HG02884 (cell line): ENCODE measurements at regions not wholly inside any gene's neighbourhood (a gene's known extent, or its start where the extent isn't known, plus 50 kb on each side); places are given as distances from the start of the nearest gene placed in this dataset.

Source experiments
- ATAC-seq: cut with Tn5 transposase; IDR thresholded peaks from one replicate; pipeline ENCODE4 v1.9.1; 2021; ENCODE audit warnings: mild to moderate bottlenecking, moderate library complexity; ENCODE audit not compliant: unreplicated experiment

DNA sequence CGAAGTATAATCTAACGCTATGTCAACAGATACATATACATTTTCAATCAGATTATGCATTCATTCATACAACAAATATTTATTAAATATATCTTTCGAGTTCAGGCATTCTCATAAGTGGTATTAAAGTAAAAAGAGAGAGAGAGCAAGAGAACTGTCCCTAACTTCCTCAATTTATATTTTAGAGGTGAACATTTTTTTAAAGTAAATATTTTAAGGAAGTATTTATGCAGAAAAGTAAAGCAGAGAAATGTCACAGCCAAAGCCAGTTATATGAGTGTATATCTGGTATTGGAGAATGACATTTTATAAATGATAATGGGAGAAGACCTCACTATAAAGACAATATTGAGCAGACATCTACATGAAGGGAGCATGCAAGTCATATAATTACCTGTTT, 667.3 kb upstream of the CDH9 start:
- no peak for ATAC-seq

DNA sequence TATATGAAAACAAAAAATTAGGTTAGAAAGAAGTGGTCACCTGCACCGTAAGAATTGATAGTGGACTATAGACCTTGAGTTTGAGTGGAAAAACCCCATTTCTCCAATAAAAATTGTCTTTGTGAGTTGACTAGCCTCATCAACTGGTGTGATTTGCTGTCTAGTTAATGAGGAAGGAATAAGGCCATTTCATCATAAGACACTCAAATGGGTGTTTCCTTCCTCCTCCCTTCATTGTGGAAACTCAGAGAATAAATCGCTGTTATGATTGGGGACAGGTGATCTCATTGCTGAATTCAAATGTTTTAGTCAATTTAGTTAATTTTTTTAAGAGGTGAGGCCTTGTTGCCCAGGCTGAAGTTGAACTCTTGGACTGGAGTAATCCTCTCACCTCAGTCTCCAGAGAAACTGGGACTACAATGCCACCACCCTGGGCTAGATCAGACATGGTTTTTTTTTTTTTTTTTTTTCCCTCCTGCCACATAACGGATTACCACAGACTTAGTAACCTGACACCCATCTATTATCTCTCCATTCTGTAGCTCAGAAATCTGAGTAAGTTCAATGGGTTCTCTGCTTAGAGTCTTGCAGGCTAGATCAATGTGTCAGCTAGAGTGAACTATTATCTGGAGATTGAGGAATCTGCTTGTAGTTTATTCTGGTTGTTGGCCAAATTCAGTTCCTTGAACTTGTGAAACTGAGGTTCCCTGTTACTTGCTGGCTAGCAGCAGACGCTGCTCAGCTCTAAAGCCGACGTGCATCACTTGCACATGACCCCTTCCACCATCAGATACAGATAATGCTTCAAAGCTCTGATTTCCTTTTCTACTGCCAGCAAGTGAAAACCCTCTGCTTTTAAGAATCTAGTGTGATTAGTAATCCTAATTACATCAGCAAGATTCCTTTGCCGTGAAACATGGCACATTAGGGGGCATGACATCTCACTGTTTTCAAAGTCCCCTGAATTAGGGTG, 663.8 kb upstream of the CDH9 start:
- no peak for ATAC-seq

DNA sequence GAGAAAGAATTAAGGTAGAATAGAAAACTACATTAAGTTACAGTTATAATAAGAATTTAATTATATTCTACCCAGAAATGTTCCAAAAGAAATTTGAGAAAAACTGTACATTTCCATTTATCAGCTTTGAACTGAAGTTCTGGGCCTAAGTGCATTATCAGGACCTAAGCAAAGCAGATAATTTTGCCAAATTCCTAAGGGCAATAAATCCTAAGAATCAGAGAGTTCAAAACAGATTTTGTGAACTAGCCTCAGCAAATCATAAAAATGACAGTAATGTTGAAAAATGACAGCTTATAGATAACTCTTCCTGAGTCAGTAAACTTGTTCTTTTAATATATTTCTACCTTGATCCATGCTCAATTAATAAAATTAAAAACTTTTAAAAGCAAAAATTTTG, 662.1 kb upstream of the CDH9 start:
- no peak for ATAC-seq

DNA sequence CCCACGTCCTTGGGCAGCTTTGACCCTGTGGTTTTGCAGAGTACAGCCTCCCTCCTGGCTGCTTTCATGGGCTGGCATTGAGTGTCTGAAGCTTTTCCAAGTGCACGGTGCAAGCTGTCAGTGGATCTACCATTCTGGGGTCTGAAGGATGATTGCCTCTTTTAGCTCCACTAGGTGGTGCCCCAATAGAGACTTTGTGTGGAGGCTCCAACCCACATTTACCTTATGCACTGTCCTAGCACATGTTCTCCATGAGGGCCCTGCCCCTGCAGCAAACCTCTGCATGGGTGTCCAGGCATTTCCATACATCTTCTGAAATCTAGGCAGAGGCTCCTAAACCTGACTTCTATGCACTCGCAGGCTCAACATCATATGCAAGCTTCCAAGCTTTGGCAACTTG, 644.2 kb upstream of the CDH9 start:
- ATAC-seq, result no peak

DNA sequence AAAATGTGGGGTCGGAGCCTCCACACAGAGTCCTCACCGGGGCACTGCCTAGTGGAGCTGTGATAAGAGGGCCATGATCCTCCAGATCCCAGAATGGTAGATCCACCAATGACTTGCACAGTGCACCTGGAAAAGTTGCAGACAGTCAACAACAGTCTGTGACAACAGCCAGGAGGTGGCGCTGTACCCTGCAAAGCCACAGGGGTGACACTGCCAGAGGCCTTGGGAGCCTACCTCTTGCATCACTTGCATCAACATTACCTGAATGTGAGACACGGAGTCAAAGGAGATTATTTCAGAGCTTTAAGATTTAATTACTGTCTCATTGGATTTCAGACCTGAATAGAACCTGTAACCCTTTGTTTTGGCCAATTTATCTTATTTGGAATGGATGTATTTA, 614.1 kb upstream of the CDH9 start:
- no peak for ATAC-seq

DNA sequence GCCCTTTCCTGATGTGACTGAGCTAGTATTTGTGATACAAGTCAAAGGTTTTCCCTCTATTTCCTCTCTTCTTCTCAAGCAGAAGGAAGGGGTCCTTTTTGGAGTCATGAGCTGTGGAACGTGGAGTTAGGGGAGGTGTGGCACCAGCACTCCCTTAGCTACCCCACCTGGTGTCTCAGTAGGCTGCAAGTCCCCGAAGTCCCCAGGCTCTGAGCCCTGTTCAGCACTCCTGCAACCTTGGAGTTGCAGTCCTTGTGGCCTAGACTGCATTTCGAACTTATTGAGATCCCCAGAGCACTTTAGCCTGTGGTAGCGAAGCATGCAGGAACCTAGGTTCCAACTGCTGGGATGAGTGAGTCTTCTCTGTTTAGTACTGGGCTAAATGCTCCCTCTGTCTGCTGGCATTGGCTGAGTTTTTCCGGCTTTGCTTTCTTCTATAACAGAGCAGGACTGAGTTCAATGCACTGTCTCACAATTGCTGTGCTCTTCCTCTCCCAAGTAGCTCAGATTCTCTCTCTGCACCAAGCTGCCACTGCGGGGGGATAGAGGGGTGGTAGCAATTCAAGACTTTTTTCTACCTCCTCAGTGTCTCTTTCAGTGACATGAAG, 600.7 kb upstream of the CDH9 start:
- no peak for ATAC-seq

DNA sequence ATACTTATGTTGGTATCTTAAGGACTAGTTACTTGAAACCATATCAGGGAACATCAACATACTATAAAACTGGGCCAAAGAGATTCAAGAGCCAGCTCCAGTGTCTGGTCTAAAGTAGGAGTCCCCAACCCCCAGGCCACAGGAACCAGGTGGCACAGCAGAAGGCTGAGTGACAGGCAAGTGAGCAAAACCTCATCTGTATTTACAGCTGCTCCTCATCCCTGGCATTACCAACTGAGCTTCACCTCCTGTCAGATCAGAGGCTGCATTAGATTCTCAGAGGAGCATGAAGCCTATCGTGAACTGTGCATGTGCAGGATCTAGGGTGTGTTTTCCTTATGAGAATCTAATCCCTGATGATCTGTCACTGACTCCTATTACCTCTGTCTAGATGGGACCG, 581.6 kb upstream of the CDH9 start:
- ATAC-seq, result no peak

DNA sequence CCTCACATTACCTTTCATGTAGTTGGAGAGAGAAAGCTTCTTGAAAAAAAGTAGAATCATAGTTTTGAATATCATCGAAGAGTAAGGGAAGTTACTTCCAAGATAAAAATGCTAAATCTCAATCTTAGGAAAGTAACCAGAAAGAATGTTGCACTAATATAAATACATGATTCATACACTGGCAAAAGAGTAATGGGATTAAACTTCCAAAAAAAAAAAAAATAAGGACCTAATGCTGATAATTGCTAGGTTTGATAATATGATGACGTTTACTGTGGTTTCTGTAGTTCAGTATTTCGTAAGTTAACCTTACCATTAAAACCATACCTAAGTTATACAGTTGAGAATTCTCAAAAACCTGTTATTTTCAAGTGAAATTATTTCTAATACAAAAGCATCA, 573.8 kb upstream of the CDH9 start:
- no peak for ATAC-seq

DNA sequence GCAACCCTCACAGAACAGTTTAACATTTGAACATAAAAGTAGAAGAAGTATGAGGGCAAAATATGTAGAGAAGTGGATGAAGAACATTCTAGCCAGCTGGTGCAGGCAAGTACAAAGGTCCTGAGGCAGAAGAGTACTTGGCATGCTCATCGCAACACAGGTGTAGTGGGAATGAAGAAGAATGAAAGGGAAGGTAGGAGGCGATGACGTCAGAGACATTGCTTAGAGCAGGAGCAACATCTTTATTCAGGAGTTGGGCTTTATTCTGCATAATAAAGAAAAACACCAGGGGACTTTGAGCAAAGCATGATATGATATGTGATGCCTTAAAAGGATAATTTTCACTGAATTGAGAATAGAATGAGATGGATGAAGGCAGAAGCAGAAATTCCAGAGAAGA, 570.6 kb upstream of the CDH9 start:
- no peak for ATAC-seq

DNA sequence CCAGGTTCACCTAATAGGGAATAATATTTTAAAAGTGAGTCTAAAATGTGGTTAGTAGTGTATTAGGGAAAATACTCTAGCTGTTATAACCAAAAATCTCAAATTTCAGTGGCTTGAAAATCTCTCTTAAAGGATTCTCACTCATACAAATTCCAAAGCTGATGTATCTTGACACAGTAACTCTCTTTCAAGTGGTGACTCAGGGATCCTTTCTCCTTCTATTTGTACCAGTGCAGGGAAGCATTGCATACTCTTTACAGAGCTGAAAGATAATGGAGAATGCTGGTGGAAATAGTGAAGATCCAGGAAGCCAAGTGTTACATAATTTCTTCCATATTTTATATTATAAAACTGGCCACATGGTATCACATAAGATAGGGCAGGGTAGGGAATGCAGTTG, 560.2 kb upstream of the CDH9 start:
- no peak for ATAC-seq

DNA sequence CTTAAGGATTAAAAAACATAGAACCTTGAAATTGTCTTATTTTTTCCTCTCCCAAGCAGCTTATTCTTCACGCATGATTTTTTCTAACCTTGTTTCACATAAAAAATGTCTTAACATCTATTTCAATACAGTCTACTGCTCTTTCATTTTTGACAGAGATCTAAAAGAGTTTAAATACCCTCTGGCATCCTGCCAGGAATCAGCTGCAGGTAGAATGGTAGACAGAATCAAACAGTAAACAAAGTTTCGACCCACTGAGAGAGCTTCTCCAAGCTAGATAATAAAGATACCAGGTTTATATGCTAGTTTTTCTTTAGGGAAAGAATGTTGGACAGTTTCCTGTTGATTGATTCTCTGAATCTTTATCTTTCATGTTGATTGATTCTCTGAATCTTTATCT, 555.8 kb upstream of the CDH9 start:
- no peak for ATAC-seq

DNA sequence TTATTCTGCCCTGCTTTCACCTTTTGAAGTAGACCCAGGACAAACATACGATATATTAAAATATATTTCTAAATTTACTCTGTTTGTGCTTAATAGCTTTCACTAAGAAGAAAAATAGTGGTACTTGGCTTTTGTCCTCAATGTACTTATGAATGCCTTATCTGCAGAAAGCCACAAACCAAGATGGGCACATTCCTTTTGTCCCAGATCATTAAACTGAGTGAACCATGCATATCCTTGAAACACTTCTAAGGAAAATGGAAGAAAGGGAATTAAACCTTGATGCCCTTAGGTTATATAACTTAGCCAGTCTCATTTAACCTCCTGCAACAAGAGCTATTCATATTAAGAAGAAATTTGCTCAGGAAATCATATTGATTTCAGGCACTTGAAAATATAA, 553.8 kb upstream of the CDH9 start:
- no peak for ATAC-seq

DNA sequence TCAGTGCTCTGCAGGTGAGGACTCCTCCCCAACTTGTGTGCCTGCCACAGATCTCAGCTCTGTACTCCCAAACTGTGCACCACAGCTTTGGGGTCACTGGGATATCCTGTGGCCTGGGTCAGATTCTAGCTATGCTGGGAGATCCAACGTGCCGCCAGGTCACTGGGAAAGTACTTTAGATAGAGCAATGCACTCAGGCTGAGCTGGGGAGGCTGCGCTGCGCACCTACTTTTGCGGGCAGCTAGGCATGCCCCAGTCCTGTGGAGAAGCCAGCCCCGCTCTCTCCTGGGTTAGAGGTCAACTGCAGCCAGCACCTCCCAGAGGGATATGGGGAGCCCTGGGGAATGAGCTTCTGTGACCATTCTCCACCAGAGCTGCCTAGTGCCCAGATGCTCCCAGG, 552.1 kb upstream of the CDH9 start:
- no peak for ATAC-seq

DNA sequence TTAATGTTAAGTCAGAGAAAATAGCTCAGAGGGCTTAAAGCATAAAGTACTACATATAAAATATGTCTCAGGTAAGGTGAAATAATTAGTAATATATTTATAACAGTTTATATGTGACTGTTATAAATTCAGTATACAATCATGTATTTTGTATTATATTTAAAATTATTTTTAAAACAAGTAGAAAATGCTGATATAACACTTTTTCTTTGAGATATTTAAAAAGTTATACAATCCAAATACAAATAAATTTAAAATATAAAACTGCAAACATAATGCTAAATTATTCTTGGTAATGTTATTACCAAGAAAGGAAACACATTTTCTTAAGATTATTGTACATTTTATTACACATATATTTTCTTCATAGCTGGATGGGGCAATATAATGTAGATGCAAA, 539.9 kb upstream of the CDH9 start:
- ATAC-seq, result no peak

DNA sequence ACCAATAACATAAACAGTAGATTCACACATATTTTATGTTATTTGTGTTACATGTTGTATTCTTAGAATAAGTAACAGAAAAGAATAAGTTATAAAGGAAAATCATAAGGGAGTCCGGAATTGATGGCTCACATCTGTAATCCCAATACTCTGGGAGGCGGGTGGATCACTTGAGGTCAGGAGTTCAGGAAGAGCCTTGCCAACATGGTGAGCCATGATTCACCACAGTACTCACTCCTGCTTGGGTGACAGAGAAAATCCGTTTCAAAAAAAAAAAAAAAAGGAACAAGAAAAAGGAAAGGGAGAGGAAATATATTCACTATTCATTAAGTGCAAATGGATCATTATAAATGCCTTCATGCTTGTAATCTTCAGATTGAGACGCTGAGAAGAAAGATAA, 533.3 kb upstream of the CDH9 start:
- ATAC-seq, result no peak

DNA sequence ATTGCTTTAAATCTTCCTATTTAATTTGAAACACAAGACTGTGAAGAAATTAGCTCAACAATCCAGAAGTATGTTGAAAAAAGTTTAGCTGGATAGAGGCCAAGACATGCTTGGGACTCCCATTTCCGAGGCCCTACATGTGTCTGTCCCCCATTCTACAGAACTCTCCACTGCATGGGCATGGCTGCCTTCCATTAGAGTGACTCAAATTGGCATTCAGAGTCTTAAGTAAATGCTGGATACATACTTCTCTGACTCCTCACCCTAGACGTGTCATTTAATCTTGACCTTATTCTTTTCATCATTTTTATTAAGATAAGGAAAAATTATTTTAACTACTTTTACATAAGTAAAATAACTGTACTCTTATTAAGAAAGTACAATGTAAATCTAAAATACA, 530.4 kb upstream of the CDH9 start:
- ATAC-seq, result no peak

DNA sequence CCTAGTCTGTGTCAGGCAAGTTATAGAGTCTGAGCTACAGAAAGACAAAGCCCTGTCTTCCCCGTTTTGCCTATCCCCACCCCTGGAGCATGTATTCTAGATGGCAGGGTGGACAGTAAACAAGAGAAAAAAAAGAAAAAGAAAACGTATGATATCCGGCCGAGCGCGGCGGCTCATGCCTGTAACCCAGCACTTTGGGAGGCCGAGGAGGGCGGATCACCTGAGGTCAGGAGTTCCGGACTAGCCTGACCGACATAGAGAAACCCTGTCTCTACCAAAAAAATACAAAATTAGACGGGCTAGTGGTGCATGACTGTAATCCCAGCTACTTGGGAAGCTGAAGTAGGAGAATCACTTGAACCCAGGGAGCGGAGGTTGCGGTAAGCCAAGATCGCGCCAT, 523.0 kb upstream of the CDH9 start:
- no peak for ATAC-seq

DNA sequence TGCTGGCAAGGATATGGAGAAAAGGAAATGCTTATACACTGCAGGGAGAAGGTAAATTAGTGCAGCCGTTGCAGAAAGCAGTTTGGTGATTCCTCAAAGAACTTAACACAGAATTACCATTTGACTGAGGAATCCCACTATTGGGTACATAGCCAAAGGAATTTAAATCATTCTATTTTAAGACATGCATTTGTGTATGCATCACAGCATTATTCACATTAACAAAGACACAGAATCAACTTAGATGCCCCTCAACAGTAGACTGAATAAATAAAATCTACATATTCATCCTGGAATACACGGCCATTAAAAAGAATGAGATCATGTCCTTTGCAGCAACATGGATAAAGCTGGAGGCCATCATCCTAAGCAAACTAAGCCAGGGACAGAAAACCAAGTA, 510.1 kb upstream of the CDH9 start:
- ATAC-seq, result no peak

DNA sequence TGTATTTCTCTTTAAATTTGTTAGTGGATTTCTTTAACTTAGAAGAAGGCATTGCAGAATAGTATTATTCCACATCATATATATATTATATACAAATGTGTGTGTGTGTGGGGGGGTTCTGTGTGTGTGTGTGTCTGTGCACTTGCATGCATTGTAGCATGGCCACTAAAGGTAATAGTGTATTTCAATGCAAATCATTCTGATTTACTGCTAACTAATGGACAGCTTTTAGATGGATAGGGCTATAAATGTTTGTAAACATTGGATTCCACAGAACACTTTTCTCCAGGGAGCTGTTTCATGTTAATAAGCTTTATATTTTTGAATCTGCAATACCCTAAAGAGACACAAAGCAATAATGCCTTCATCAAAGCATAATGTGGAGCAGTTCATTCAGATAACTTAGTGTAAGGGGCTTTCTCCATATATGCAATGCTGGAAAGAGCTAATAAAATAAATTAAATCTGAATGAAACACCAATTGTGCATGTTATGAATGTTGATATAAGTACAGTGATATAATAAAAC, 496.7 kb upstream of the CDH9 start:
- ATAC-seq, result no peak

DNA sequence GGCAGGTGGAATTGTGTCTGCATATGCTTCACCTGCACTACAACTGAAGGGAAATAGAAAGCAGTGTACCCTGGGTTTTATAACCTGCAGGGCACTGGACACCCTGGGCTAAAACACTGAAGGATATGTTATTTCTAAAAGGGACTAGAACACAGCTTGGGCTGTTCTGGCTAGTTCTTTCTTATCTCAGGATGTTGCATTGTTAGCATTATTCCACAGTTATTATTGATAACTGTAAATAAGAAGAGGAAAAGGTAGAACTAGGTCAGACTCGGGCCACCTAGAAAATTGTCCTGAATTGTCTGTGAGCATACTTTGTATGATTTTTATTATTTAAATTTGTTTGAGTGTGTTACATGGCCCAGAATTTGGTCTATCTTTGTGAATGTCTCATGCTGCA, 493.9 kb upstream of the CDH9 start:
- no peak for ATAC-seq

DNA sequence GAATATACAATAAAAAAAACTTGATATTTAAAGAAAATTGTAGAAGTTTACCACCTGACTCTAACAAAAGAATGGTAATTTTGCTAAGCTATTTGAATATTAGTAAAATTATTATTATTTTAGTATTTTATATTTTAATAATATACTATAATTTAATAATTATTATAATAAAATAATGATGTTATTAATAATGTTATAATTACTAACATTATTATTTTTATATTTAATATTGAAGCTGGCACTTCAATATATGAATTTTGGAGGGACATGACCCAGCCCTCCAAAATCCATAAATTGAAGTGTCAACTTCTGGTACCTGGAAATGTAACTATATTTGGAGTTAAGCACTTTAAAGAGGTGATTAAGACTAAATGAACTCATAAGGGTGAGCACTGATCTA, 486.1 kb upstream of the CDH9 start:
- no peak for ATAC-seq

DNA sequence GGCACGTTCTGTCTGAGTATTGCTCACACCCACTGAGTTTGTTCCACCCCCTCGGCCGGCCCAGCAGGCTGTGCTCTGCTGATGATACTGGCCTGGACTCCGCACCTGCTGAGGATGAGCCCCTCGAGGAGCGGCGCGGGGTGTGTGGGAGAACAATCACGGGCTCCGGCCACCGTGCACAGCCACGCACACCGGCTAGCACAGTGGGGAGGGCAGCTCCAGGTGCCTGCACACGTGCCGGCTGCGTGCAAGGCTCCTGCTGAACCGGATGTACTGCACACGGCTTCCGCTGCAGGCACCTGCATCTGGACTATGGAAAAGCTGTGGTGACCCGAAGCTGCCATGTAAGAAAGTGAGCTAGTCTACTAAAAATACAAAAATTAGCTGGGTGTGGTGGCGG, 485.2 kb upstream of the CDH9 start:
- ATAC-seq, result no peak
